ENCODE measurements at regions not wholly inside any gene's neighbourhood (a gene's known extent, or its start where the extent isn't known, plus 50 kb on each side); places are given as distances from the start of the nearest gene placed in this dataset.
"Not testable (repeated sequence)": the region's sequence is repeated elsewhere in the genome, so short reads cannot be mapped to it uniquely, and the experiment has no call there.

- H3K4me3 ChIP-seq (ENCODE audit: low read depth, low read length) = no peak overlapping the region
- no peak for TF ChIP-seq CTCF (IDR thresholded peaks at IDR 0.05; ENCODE audit: low read depth, low read length)
These were observed 101.3 kb downstream of the TMEM121 start for GRCh38 chr14:105627701-105628100.

- H3K4me3 ChIP-seq (ENCODE audit: low read depth, low read length) = not testable (repeated sequence)
These were observed 101.7 kb downstream of the TMEM121 start for GRCh38 chr14:105628126-105628525.

DNA sequence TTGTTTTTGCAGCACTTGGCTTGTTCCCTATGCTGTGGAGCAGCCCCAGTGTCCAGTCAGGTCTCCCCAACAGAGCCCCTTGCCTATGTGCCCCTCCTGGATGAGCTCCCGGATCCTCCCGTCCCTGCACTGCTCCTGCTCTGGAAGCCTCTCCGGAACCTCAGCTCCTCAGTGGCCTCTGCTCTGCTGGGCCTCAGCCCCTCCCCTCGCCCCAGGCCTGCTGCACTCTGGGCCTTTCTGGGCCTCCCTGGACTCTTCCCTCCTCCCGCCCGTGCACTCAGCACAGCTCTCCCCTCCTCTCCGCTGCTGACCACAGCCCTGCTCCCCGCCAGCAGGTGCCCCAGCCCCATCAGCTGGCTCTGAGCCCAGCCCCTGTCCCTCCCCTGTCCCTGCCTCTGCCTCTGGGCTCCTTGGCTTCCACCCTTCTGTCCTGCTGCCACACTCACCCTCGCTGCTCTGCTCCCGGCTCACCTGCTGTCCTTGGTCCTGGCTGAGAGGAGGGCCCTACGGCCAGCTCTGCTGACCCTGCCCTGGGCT lies 102.2 kb downstream of the TMEM121 start:
- not testable (repeated sequence) for H3K4me3 ChIP-seq (ENCODE audit: low read depth, low read length)

- not testable (repeated sequence) for H3K4me3 ChIP-seq (ENCODE audit: low read depth, low read length)
These were observed 102.9 kb downstream of the TMEM121 start for GRCh38 chr14:105629091-105629885.

- TF ChIP-seq CTCF (IDR thresholded peaks at IDR 0.05; ENCODE audit: low read depth, low read length) = no peak
- no peak overlapping the region for H3K4me3 ChIP-seq (ENCODE audit: low read depth, low read length)
These were observed 103.5 kb downstream of the TMEM121 start for GRCh38 chr14:105629886-105630215.

DNA sequence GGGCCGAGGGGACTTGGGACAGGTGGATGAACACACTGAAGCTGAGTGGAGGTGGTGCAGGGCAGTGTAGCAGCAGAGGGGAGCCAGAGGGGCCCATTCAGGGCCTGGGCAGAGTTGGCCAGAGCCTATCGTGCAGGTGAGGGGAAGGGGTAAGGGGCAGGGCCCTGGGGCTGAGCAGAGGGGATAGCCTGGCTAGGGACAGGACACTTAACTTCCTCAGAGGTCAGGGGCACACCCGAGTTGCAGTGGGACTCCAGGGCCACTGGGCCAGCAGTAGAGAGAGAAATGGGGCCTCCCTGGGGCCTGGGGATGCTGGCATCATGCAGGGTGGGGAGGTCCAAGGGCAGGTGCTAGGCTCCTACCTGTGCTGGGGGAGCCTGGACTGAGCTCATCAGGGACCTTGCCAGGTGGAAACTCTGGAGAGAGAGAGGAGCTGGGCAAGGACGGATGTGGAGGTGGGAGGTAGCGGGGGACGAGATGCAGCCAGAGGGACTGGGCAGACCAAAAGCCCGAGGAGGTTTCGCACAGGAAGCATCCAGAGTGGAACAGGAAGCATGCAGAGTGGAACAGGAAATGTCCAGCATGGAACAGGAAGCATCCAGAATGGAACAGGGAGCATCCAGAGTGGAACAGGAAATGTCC lies 104.0 kb downstream of the TMEM121 start:
- not testable (repeated sequence) for H3K4me3 ChIP-seq (ENCODE audit: low read depth, low read length)

- not testable (repeated sequence) for H3K4me3 ChIP-seq (ENCODE audit: low read depth, low read length)
These were observed 104.8 kb downstream of the TMEM121 start for GRCh38 chr14:105630935-105631779.

DNA sequence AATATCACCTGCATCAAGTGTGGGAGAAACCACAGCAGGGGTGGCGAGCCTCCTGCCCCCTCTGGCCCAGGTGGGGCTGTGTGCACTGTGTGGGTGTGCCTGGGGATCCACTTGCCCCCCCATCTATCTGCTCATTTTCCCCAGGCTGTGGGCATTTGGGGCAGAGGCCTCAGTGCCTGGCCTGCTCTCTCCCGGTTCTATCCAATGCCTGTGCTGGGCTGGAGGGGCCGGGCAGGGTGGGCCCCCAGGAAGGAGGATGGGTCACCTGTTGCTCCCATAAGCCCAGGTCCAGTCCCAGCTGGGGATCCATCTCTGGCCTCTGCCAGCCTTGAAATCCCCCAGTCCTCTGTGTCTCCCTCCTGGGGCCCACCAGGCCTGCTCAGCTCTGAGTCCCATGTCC lies 105.6 kb downstream of the TMEM121 start:
- no peak for TF ChIP-seq CTCF (IDR thresholded peaks at IDR 0.05; ENCODE audit: low read depth, low read length)
- H3K4me3 ChIP-seq (ENCODE audit: low read depth, low read length) = no peak overlapping the region

DNA sequence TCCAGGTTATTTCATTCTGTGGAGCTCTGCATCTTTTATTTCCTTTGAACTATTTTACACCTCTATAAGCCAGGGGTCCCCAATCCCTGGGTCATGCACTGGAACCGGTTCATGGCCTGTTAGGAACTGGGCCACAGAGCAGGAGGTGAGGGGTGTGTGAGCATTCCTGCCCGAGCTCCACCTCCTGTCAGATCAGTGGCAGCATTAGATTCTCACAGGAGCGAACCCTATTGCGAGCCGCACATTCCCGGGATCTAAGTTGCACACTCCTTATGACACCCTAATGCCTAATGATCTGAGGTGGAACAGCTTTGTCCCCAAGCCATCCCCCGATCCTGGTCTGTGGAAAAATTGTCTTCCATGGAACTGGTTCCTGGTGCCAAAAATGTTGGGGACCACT lies 107.2 kb downstream of the TMEM121 start:
- H3K4me3 ChIP-seq (ENCODE audit: low read depth, low read length) = not testable (repeated sequence)

GRCh38 chr14:105635560-105635959 lies 109.2 kb downstream of the TMEM121 start:
- H3K4me3 ChIP-seq (ENCODE audit: low read depth, low read length) = no peak overlapping the region
- TF ChIP-seq CTCF (IDR thresholded peaks at IDR 0.05; ENCODE audit: low read depth, low read length) = no peak

DNA sequence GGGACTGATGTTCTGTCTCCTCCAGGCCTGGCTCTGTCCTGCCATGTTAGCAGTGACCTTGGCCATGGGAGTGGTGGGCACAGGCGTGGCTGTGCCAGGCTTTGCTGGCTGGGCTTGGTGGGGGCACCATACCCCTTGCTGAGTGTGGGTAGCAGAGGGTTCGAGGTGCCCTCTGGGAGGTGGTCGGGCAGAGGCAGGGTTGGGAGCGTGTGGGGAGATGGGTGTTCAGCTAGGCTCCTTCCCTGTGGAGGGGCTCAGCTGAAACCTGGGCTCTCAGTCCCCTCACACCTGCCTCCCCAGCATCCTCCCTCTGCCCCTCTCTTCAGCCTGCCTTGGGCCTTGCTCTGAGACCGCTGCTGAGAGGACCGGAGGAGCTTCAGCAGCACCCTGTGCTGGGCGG lies 109.6 kb downstream of the TMEM121 start:
- H3K4me3 ChIP-seq (ENCODE audit: low read depth, low read length) = not testable (repeated sequence)
